ENCODE measurements at regions not wholly inside any gene's neighbourhood (a gene's known extent, or its start where the extent isn't known, plus 50 kb on each side); places are given as distances from the start of the nearest gene placed in this dataset.

DNA sequence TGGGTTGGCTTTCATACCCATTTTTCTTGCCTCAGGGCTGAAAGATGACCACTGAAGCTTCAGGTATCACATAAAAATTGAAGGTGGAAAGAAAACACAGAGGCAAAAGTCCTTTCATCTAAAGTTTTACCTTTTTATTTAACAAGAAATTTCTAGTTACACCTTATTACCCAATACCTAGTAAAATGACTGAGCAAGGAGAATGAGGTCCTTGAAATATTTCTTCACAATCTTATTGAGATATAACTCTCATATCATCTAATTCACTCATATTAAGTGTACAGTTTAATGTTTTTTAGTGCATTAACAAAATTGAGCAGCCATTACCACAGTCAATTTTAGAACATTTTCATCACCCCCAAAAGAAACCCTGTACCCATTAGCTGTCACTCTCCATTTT is 112.9 kb upstream of the ADTRP start:
- H3F3A ChIP-seq (ENCODE audit: insufficient read depth): no peaks in the 10 kb centered on the region
- H3K4me3 ChIP-seq: no peak overlapping the region
- no peaks in the 10 kb centered on the region for H3K36me3 ChIP-seq (ENCODE audit: low read depth)
- no peaks in the 10 kb centered on the region for H3K9me3 ChIP-seq (ENCODE audit: low read depth)
- H3K79me2 ChIP-seq (ENCODE audit: insufficient read depth): no peaks in the 10 kb centered on the region
- no peak overlapping the region for H3K4me2 ChIP-seq (ENCODE audit: unreplicated experiment)
- H3K9me2 ChIP-seq (ENCODE audit: insufficient read depth): no peaks in the 10 kb centered on the region
- no peak overlapping the region for H2AFZ ChIP-seq
- no peak for DNase-seq
- in situ Hi-C loops (cut with MboI): no loop called here
- H3K27ac ChIP-seq: no peak overlapping the region
- no peak for TF ChIP-seq EZH2 (IDR thresholded peaks at IDR 0.05; ENCODE audit: insufficient read depth, poor library complexity, severe bottlenecking)
- TF ChIP-seq EZH2phosphoT487 (IDR thresholded peaks at IDR 0.05; ENCODE audit: insufficient read depth, low read depth): no peak
- H4K20me1 ChIP-seq (ENCODE audit: insufficient read depth): no peaks in the 10 kb centered on the region
- no peaks in the 10 kb centered on the region for H3K4me1 ChIP-seq (ENCODE audit: insufficient read depth)
- H3K9ac ChIP-seq: no peak overlapping the region
- H3K27me3 ChIP-seq (replicated peaks; ENCODE audit: insufficient read depth): no peaks in the 10 kb centered on the region

DNA sequence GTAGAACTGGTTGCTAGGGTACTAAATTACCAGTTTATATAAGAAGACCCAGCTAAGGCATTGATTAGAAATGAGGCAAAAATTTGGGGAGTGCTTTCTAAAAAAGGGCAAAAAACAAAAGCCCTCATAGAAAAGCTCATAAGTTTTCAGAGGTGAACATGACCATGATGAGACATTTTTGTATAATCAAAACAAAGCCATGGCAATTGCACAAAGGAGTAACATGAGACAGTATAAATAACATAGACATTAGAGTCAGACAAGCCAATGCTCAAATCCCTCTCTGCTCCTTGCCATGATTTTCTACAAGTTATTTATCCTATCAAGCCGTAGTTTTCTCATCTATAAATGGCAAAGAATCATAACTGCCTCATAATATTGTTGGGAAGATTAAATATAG is 112.2 kb upstream of the ADTRP start:
- H3K9me2 ChIP-seq (ENCODE audit: insufficient read depth): no peaks in the 10 kb centered on the region
- H3K9me3 ChIP-seq (ENCODE audit: low read depth): no peaks in the 10 kb centered on the region
- in situ Hi-C loops (cut with MboI): no loop called here
- H3K4me2 ChIP-seq (ENCODE audit: unreplicated experiment): no peak overlapping the region
- H3F3A ChIP-seq (ENCODE audit: insufficient read depth): no peaks in the 10 kb centered on the region
- WGBS, 2 experiments (ENCODE audit: low coverage in 1 of 2, low lambda C conversion rate in 2 of 2, missing lambda C conversion rate in 2 of 2): 72 to 77% methylated on average over 1 of the region's 1 CpG
- DNase-seq: peak; percentile 6
- H3K27me3 ChIP-seq (replicated peaks; ENCODE audit: insufficient read depth): no peaks in the 10 kb centered on the region
- peak overlapping the region; percentile 31; the same call in 1 of the 2 replicates for H2AFZ ChIP-seq
- no peaks in the 10 kb centered on the region for H3K36me3 ChIP-seq (ENCODE audit: low read depth)
- no peak overlapping the region for H3K9ac ChIP-seq
- H3K4me3 ChIP-seq: no peak overlapping the region
- no peak overlapping the region for H3K27ac ChIP-seq
- TF ChIP-seq EZH2 (IDR thresholded peaks at IDR 0.05; ENCODE audit: insufficient read depth, poor library complexity, severe bottlenecking) (no peak), EZH2phosphoT487 (IDR thresholded peaks at IDR 0.05; ENCODE audit: insufficient read depth, low read depth) (no peak)
- H3K4me1 ChIP-seq (ENCODE audit: insufficient read depth): no peaks in the 10 kb centered on the region
- H4K20me1 ChIP-seq (ENCODE audit: insufficient read depth): no peaks in the 10 kb centered on the region
- H3K79me2 ChIP-seq (ENCODE audit: insufficient read depth): no peaks in the 10 kb centered on the region

DNA sequence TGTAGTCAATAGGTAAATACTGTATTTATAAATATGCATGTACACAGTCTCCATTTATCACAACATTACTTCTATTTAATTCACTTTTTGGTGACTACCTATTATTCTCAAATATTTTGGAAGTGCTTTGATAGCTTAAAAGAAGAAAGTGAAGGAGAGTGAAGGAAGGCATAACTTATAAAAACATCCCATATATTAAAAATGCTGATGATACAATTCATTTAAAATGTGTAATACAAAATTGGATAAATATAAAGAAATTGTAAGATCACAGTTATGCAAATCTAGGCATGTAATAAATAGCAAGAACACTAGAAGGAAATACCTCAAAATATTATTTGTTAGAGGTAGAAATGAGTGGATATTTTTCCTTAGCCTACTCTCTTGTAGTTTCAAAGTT is 111.6 kb upstream of the ADTRP start:
- Histone ChIP-seq H3K27ac (no peak overlapping the region), H4K20me1 (ENCODE audit: insufficient read depth) (no peaks in the 10 kb centered on the region), H3F3A (ENCODE audit: insufficient read depth) (no peaks in the 10 kb centered on the region), H3K36me3 (ENCODE audit: low read depth) (no peaks in the 10 kb centered on the region), H3K27me3 (replicated peaks; ENCODE audit: insufficient read depth) (no peaks in the 10 kb centered on the region), H3K4me3 (no peak overlapping the region), H3K4me2 (ENCODE audit: unreplicated experiment) (no peak overlapping the region), H3K9me2 (ENCODE audit: insufficient read depth) (no peaks in the 10 kb centered on the region), H3K4me1 (ENCODE audit: insufficient read depth) (no peaks in the 10 kb centered on the region), H3K9me3 (ENCODE audit: low read depth) (no peaks in the 10 kb centered on the region), H2AFZ (peak overlapping the region; percentile 31; the same call in 1 of the 2 replicates), H3K79me2 (ENCODE audit: insufficient read depth) (no peaks in the 10 kb centered on the region), H3K9ac (no peak overlapping the region)
- no peak for TF ChIP-seq EZH2 (IDR thresholded peaks at IDR 0.05; ENCODE audit: insufficient read depth, poor library complexity, severe bottlenecking)
- no peak for TF ChIP-seq EZH2phosphoT487 (IDR thresholded peaks at IDR 0.05; ENCODE audit: insufficient read depth, low read depth)
- no peak for DNase-seq
- in situ Hi-C loops (cut with MboI): no loop called here

GRCh38 chr6:11889572-11889971 is 111.0 kb upstream of the ADTRP start:
- H3K36me3 ChIP-seq (ENCODE audit: low read depth): no peaks in the 10 kb centered on the region
- H3K4me1 ChIP-seq (ENCODE audit: insufficient read depth): no peaks in the 10 kb centered on the region
- H3F3A ChIP-seq (ENCODE audit: insufficient read depth): no peaks in the 10 kb centered on the region
- H3K27me3 ChIP-seq (replicated peaks; ENCODE audit: insufficient read depth): no peaks in the 10 kb centered on the region
- in situ Hi-C loops (cut with MboI): no loop called here
- WGBS, 2 experiments (ENCODE audit: low coverage in 1 of 2, low lambda C conversion rate in 2 of 2, missing lambda C conversion rate in 2 of 2): 77 to 82% methylated on average over 3 of the region's 3 CpGs
- no peaks in the 10 kb centered on the region for H3K9me3 ChIP-seq (ENCODE audit: low read depth)
- TF ChIP-seq EZH2phosphoT487 (IDR thresholded peaks at IDR 0.05; ENCODE audit: insufficient read depth, low read depth) (no peak), EZH2 (IDR thresholded peaks at IDR 0.05; ENCODE audit: insufficient read depth, poor library complexity, severe bottlenecking) (no peak)
- no peak overlapping the region for H3K9ac ChIP-seq
- no peak overlapping the region for H3K4me3 ChIP-seq
- no peaks in the 10 kb centered on the region for H4K20me1 ChIP-seq (ENCODE audit: insufficient read depth)
- H2AFZ ChIP-seq: no peak overlapping the region
- no peak overlapping the region for H3K4me2 ChIP-seq (ENCODE audit: unreplicated experiment)
- DNase-seq: no peak
- H3K9me2 ChIP-seq (ENCODE audit: insufficient read depth): no peaks in the 10 kb centered on the region
- H3K79me2 ChIP-seq (ENCODE audit: insufficient read depth): no peaks in the 10 kb centered on the region
- H3K27ac ChIP-seq: no peak overlapping the region

DNA sequence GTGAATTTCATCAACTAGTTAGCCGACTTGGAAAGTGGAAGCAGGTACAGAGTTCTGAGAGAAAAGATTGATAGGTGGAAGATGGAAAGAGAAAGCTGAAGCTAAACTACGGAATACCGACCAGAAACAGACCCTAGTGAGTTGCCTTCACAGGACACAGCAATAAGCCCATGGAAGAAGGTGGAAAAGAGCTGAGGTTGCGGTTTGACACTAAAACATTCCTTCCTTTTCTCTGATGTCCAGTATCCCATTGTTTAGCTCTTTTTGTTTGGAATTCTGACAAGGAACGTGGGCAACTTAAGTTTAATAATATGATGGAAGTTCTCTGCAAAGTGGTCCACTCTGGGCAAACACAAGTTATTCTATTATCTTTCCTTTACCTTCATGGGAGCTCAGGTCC is 110.1 kb upstream of the ADTRP start:
- in situ Hi-C loops (cut with MboI): no loop called here
- Histone ChIP-seq H3K4me2 (ENCODE audit: unreplicated experiment) (no peak overlapping the region), H3K9me3 (ENCODE audit: low read depth) (no peaks in the 10 kb centered on the region), H3K27me3 (replicated peaks; ENCODE audit: insufficient read depth) (no peaks in the 10 kb centered on the region), H3K4me3 (no peak overlapping the region), H3K36me3 (ENCODE audit: low read depth) (no peaks in the 10 kb centered on the region), H3K79me2 (ENCODE audit: insufficient read depth) (no peaks in the 10 kb centered on the region), H3K9me2 (ENCODE audit: insufficient read depth) (no peaks in the 10 kb centered on the region), H3F3A (ENCODE audit: insufficient read depth) (no peaks in the 10 kb centered on the region), H4K20me1 (ENCODE audit: insufficient read depth) (no peaks in the 10 kb centered on the region), H3K4me1 (ENCODE audit: insufficient read depth) (no peaks in the 10 kb centered on the region), H3K27ac (no peak overlapping the region), H2AFZ (no peak overlapping the region), H3K9ac (no peak overlapping the region)
- no peak for TF ChIP-seq EZH2 (IDR thresholded peaks at IDR 0.05; ENCODE audit: insufficient read depth, poor library complexity, severe bottlenecking)
- no peak for TF ChIP-seq EZH2phosphoT487 (IDR thresholded peaks at IDR 0.05; ENCODE audit: insufficient read depth, low read depth)
- 85 to 86% methylated on average over 5 of the region's 5 CpGs for WGBS, 2 experiments (ENCODE audit: low coverage in 1 of 2, low lambda C conversion rate in 2 of 2, missing lambda C conversion rate in 2 of 2)
- DNase-seq: no peak
